PFSK-1 (cell line): ENCODE measurements at regions not wholly inside any gene's neighbourhood (a gene's known extent, or its start where the extent isn't known, plus 50 kb on each side); places are given as distances from the start of the nearest gene placed in this dataset.

Source experiments
- FOXP2 ChIP-seq: optimal IDR thresholded peaks from 2 replicates; pipeline ENCODE3; 2011; ENCODE audit warnings: borderline replicate concordance, control low read depth, inconsistent platforms; ENCODE audit not compliant: insufficient read depth; ENCODE audit errors: extremely low read length, extremely low read depth
- POLR2AphosphoS5 ChIP-seq: IDR thresholded peaks from 2 replicates; pipeline ENCODE4 v1.6.1; 2012; ENCODE audit warnings: low read depth, mild to moderate bottlenecking, control low read depth, low read length, moderate library complexity
- TAF1 ChIP-seq: IDR thresholded peaks from 2 replicates; pipeline ENCODE4 v1.6.1; 2012; ENCODE audit warnings: low read length, control low read depth, borderline replicate concordance; ENCODE audit not compliant: insufficient read depth
- TF ChIP-seq, protein P1 (sequence below), 2 experiments: IDR thresholded peaks; 2 replicates each; pipeline versions ENCODE4 v1.6.1 to v1.8.0; 2011 to 2012; ENCODE audit warnings: low read depth in 2 of 2, low read length in 2 of 2, control low read depth in 1 of 2, inconsistent platforms in 1 of 2, mild to moderate bottlenecking in 1 of 2, moderate library complexity in 1 of 2; ENCODE audit not compliant: insufficient read depth in 1 of 2

DNA sequence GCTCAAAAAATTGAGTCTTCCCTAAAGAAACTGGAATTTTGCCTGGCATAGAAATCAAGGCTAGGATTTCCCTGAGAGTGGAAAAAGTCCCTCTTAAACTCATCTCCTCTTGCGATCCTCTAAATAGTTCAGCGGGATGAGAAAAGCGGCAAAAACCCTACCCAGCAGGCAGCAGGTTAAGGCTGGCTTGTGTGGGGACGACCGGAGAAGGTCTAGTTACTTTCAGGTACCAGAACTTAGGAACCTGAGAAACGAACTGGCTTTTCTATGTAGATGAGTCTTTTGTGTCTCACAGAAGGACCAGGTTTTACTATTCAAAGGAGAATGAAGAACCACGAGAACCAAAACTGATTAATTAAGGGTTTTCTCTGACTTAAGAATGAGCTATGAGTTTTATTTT is 523.7 kb upstream of the TGFBR2 start:
- TF ChIP-seq TAF1 (no peak), POLR2AphosphoS5 (no peak), FOXP2 (no peak)
- TF ChIP-seq, protein P1, sequence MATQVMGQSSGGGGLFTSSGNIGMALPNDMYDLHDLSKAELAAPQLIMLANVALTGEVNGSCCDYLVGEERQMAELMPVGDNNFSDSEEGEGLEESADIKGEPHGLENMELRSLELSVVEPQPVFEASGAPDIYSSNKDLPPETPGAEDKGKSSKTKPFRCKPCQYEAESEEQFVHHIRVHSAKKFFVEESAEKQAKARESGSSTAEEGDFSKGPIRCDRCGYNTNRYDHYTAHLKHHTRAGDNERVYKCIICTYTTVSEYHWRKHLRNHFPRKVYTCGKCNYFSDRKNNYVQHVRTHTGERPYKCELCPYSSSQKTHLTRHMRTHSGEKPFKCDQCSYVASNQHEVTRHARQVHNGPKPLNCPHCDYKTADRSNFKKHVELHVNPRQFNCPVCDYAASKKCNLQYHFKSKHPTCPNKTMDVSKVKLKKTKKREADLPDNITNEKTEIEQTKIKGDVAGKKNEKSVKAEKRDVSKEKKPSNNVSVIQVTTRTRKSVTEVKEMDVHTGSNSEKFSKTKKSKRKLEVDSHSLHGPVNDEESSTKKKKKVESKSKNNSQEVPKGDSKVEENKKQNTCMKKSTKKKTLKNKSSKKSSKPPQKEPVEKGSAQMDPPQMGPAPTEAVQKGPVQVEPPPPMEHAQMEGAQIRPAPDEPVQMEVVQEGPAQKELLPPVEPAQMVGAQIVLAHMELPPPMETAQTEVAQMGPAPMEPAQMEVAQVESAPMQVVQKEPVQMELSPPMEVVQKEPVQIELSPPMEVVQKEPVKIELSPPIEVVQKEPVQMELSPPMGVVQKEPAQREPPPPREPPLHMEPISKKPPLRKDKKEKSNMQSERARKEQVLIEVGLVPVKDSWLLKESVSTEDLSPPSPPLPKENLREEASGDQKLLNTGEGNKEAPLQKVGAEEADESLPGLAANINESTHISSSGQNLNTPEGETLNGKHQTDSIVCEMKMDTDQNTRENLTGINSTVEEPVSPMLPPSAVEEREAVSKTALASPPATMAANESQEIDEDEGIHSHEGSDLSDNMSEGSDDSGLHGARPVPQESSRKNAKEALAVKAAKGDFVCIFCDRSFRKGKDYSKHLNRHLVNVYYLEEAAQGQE (IDR thresholded peaks at IDR 0.05; ENCODE audit: insufficient read depth in 1 of 2, low read depth in 2 of 2, low read length in 2 of 2), result no peak
